T-helper 1 cell (primary cell): ENCODE measurements at regions not wholly inside any gene's neighbourhood (a gene's known extent, or its start where the extent isn't known, plus 50 kb on each side); places are given as distances from the start of the nearest gene placed in this dataset.

Source experiments
- DNase-seq, 5 donors: peaks; one replicate each; pipeline ENCODE4 v3.0.0-alpha.2; 2012 to 2020

- no peak for DNase-seq
Observed at GRCh38 chr6:90983462-90983861, 396.6 kb upstream of the MAP3K7 start.

GRCh38 chr6:90982581-90982980 lies 395.7 kb upstream of the MAP3K7 start:
- peak in 1 of 5 donors; percentile 1 for DNase-seq

- DNase-seq: no peak
Observed at GRCh38 chr6:90982051-90982450, 395.2 kb upstream of the MAP3K7 start.

DNA sequence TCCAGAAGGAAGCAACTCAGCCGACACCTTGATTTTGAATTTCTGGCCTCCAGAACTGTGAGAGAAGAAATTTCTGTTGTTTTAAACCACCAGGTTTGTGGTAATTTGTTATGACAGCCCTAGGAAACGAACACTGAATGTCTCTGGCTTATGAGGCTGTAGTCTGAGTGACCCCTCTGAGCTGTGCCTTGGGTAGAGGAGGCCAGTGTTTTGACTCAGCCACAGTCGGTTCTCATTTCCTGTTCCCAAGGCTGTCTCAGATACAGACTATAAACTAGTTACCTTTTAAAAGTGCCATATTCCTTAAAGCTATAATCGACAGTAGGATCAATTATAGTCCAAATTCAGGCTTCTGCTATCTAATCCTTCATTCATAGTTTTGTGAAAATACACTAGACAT lies 391.2 kb upstream of the MAP3K7 start:
- DNase-seq: no peak

DNA sequence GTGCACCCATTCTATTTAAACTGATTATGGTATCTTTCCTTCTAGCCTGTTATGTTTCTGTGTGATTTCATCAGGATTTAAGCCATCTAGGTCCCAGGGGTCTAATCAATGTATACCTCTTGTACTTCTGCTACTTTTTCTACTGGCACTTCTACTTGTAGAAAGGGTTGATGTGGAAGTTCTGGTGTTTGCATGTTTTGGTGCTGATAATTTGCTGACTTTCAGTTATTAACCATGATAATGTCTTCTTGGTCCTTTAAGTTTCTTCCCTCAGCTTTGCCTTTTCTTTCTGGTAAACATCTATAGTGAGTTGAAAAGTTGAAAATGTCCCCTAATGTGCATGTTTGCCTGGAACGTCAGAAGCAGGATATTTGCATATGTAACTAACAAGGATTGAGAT lies 390.6 kb upstream of the MAP3K7 start:
- DNase-seq: no peak

GRCh38 chr6:90976341-90976740 lies 389.5 kb upstream of the MAP3K7 start:
- DNase-seq: no peak

- DNase-seq: no peak
Observed at GRCh38 chr6:90975741-90976140, 388.9 kb upstream of the MAP3K7 start.

GRCh38 chr6:90973188-90973587 lies 386.3 kb upstream of the MAP3K7 start:
- DNase-seq: no peak

DNA sequence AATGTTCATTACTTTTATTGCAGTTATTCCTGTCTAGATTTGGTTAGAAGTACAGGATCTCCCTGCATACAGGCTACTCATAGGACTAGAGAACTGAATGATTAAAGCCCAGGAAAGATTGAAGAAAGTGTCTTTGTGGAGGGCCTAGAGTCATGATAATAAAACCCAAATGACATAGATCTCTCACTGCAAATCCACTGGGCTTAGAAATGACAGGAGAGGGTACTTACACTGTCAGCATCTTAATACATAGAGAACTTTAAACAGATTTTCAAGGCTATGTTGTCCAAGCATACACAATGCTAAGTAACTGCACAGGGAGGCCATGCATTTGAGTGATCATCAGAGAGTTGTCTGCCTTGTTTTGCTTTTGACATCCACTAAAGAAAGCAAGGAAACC lies 383.8 kb upstream of the MAP3K7 start:
- DNase-seq: no peak

GRCh38 chr6:90967471-90967870 lies 380.6 kb upstream of the MAP3K7 start:
- DNase-seq: no peak

DNA sequence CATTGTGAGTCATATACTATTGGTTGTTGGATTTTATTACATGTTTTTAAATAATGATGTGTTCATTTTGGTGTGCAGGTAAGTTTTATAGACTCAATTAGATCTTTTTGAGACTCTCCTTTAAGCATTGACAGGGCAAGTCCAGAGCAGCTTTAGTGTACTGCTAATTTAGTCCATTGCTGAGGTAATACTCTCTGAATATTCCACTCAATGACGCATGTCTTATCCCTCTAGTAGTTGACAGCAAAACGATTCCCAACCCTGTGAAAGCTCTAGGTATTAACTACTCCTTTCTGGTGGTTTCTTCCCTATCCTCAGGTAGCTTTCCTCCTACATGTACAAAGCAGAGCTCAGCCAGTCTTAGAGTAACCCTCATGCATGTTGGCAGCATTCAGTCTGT lies 373.5 kb upstream of the MAP3K7 start:
- DNase-seq: no peak

- no peak for DNase-seq
Observed at GRCh38 chr6:90955246-90955645, 368.4 kb upstream of the MAP3K7 start.

DNA sequence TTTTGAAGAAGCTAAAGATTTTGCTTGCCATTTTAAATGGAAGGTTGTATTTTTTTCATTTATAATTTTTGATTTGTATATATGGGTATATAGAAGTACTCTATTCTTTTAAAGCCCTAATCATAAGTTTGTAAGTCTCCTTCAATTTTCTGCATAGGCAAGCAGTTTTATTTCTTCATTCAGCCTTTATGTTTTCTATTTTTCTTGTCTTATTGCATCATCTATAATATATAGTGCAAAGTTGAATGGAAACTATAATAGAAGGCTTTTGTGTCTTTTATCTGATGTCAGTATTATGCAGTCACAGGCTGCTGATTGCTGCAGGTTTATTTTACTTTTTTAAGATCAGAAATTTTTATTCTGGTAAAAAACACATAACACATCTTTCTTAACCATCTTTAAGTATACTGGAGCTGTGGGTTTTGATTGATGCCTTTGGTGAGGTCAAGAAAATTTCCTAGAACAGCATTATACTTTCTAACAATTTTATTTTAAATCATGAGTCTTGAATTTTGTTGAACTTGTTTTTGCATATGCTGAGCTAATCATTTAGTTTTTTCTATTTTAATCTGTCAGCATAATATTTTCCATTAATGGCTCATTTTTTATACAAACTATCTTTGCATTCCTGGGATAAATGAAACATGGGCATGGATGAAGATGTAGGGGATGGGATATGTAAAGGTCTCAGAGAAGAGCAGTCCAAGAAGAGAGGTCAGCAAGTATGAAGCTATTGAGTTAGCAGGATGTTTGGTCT lies 366.7 kb upstream of the MAP3K7 start:
- DNase-seq: no peak

DNA sequence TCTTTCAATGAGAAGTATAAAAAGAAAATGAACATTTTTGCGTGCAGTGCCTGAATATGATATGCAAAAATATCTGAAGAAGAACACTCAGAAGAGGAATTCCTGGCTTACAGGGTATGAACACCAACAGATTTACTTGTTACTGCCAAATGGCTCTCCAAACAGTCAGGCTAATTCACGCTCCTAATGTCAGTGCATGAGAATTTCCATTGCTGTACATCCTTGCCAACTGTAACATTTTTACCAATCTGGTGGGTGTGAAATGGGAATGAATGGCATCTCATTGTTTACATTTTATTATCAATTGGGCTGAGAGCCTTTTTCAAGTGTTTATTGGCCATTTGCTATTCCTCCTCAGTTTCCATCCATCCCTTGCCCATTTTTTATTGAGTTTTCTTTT lies 365.3 kb upstream of the MAP3K7 start:
- no peak for DNase-seq

DNA sequence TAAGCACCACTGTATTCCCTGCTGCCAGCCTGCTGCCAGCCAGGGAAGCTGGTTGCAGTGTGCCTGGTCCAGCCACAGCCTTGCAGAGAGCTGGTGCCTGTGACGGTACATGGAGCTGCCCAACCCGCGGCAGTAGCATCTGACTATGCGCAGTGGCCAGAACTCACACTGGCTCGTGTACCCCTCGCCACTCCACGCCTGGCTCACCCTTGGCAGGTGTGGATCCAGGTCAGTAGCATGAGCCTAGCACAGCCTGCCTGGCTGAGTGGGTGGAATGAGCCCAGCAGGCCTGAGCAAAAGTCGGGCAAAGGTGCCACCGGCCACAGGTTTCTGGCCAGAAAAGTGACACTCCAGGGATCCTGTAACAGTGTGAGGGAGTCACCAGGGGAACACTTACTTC lies 361.7 kb upstream of the MAP3K7 start:
- no peak for DNase-seq

DNA sequence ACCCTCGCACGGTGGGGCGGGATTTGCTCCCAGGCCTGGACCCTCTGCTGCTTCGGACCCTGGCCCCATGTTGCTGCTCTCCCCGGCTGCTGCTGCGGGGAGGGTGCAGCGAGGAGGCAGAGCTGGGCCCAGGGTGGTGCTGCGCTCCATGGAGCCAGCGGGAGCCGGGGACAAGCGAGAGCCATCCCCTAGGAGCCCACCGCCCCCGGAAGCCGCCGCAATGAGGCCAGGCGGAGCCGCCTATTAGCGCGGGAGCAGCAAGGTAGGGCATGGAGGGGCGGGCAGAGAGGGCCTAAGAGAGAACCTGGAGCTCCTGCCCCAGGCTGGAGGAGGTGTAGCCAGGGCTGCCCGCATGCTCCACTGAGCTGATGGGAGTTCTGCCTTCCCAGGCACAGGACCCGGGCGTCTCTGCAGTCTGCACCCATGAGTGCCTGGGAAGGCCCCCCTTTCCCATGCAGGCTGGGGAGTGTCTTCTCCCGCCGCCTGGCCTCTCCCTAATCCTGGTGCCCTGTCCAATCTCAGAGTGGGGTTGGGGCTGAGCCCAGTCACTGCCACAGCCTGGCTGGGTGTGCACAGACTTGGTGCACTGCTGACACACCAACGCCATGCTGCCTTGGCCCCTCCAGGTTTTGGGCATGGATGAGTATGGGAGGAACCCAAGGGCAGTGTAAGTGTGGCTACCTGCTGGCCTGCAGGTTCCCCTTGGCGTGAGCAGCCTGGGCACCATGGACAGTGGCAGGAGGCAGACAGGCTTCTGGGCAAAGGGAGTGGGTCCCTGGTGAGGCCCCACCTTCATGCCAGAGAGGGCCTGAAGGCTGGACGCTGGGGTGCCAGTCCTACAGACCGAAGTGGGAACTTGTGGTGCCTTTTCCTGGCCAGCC lies 360.6 kb upstream of the MAP3K7 start:
- DNase-seq: peak in 1 of 5 donors; percentile 7

DNA sequence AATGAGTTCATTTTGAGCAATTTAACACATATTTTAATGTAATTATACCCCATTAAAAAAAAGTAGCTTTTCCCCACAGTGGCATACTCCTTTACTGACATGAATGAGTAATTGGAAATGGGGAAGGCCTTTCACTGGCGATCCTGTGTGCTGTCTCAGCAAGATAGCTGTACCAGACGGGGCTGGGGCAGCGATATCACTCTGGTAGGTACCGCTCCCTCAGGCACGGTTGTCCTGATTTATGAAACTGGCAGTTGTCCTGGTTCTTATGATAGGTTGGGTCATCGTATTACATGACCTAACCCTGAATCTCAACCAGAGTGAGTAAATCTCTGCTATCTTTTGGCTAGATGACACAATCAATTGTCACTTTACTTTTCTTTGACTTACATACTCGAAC lies 355.0 kb upstream of the MAP3K7 start:
- DNase-seq: no peak

DNA sequence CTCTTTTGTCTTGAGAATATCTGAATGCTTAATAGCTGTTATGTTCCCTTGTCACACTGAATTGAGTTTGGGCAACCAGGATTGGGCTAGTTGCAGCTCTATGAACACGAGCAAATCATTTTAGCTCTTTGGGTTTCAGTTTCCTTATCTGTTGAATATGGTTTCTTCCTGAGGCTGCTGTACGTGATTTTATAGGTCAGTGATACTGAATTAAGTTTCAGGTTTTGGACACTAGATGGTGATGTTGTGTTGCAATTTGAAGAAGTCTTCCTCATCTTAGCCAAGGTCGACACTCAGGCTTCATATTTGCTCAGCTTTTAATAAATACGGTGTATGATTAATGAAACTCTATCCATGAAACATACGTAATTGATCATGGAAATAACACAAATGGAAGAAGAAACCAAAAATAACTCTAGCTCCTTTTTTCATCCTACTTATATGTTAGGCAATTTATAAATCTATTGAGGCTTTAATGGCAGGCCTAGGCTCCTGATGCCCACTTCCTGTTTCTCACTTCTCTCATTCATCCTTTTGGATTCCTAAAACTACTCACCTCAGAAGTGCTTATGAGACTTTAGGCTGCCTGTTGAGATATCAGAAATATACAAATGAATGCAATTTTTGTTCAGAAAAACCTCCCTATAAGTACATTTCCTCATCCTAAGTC lies 354.1 kb upstream of the MAP3K7 start:
- DNase-seq: peak in 1 of 5 donors; percentile 66

- DNase-seq: no peak
Observed at GRCh38 chr6:90939906-90940305, 353.0 kb upstream of the MAP3K7 start.

- no peak for DNase-seq
Observed at GRCh38 chr6:90938122-90938521, 351.2 kb upstream of the MAP3K7 start.

DNA sequence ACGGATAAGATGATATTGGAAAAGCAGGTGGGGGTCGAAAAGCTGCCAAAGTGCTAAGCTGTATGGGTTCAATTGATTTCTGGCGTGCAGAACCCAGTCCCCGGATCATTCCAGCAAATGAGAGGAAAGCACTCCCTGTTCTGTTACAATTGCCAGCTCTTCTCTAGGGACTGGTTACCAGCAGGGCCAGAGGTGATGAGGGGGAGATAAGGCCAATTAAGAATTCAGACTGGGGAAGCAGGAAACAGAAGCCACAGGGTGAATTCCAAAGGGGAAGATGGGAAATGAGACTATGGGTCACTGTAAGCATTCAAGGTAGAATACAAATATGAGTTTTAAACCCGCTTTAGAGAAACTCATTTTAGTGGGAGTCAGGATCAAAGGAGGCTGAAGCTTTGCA lies 349.4 kb upstream of the MAP3K7 start:
- DNase-seq: no peak

- no peak for DNase-seq
Observed at GRCh38 chr6:90934966-90935365, 348.1 kb upstream of the MAP3K7 start.

- DNase-seq: no peak
Observed at GRCh38 chr6:90934081-90934480, 347.2 kb upstream of the MAP3K7 start.

DNA sequence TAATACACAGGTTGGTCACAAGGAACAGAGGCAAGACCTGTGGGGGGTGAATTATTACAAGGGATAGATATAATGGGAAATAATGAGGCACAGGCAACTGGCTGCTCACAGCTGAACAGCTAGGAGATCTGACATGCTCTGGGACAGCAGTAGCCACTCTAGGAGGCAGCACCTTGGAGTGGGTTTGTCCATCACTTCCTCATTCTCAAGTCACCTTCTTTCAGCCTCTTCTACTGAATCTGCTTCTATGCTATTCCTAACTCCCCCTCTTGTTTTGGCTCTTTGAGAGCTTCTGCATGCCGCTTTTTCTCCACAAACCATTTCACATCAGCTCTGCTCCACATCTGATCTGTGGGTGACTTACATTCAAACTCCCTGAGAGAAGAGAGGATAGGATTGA lies 345.5 kb upstream of the MAP3K7 start:
- DNase-seq: no peak
